Astrocyte (in vitro differentiated cells and primary cell): ENCODE measurements at regions not wholly inside any gene's neighbourhood (a gene's known extent, or its start where the extent isn't known, plus 50 kb on each side); places are given as distances from the start of the nearest gene placed in this dataset.

ENCODE experiments used
- CTCF ChIP-seq: IDR thresholded peaks from 2 replicates; pipeline ENCODE4 v1.5.1; 2011; ENCODE audit warnings: low read depth, mild to moderate bottlenecking, inconsistent platforms, low read length, moderate library complexity; ENCODE audit not compliant: insufficient read depth
- EZH2 ChIP-seq: IDR thresholded peaks from 2 replicates; pipeline ENCODE4 v1.6.1; 2012; ENCODE audit warnings: mild to moderate bottlenecking, low read length, inconsistent platforms; ENCODE audit not compliant: insufficient read depth

- TF ChIP-seq CTCF: no peak
- TF ChIP-seq EZH2: no peak
Observed at GRCh38 chr2:20512061-20512605, 65.3 kb downstream of the RHOB start.
